ENCODE measurements at regions not wholly inside any gene's neighbourhood (a gene's known extent, or its start where the extent isn't known, plus 50 kb on each side); places are given as distances from the start of the nearest gene placed in this dataset.
"Not testable (repeated sequence)": the region's sequence is repeated elsewhere in the genome, so short reads cannot be mapped to it uniquely, and the experiment has no call there.

- not testable (repeated sequence) for DNase-seq
These were observed 132.0 kb downstream of the FAM72B start for GRCh38 chr1:121052081-121052660.

GRCh38 chr1:121054928-121055327 lies 129.2 kb downstream of the FAM72B start:
- DNase-seq = not testable (repeated sequence)

GRCh38 chr1:121066925-121067324 lies 117.2 kb downstream of the FAM72B start:
- not testable (repeated sequence) for DNase-seq

GRCh38 chr1:121068738-121069499 lies 115.2 kb downstream of the FAM72B start:
- not testable (repeated sequence) for DNase-seq

- not testable (repeated sequence) for DNase-seq
These were observed 110.3 kb downstream of the FAM72B start for GRCh38 chr1:121073852-121074251.

- DNase-seq = not testable (repeated sequence)
These were observed 108.8 kb downstream of the FAM72B start for GRCh38 chr1:121075254-121075805.

GRCh38 chr1:121076674-121077073 lies 107.5 kb downstream of the FAM72B start:
- DNase-seq = not testable (repeated sequence)

GRCh38 chr1:121079655-121080054 lies 104.5 kb downstream of the FAM72B start:
- not testable (repeated sequence) for DNase-seq

- not testable (repeated sequence) for DNase-seq
These were observed 103.8 kb downstream of the FAM72B start for GRCh38 chr1:121080197-121080903.

- not testable (repeated sequence) for DNase-seq
These were observed 103.3 kb downstream of the FAM72B start for GRCh38 chr1:121080904-121081264.

- DNase-seq = not testable (repeated sequence)
These were observed 102.4 kb downstream of the FAM72B start for GRCh38 chr1:121081625-121082199.

- DNase-seq = not testable (repeated sequence)
These were observed 101.1 kb downstream of the FAM72B start for GRCh38 chr1:121082995-121083394.

GRCh38 chr1:121086249-121086648 lies 97.9 kb downstream of the FAM72B start:
- not testable (repeated sequence) for DNase-seq

GRCh38 chr1:121087221-121087620 lies 96.9 kb downstream of the FAM72B start:
- DNase-seq = not testable (repeated sequence)

- not testable (repeated sequence) for DNase-seq
These were observed 95.6 kb downstream of the FAM72B start for GRCh38 chr1:121088568-121088967.

- DNase-seq = not testable (repeated sequence)
These were observed 91.7 kb downstream of the FAM72B start for GRCh38 chr1:121092329-121092968.

GRCh38 chr1:121095014-121095413 lies 89.1 kb downstream of the FAM72B start:
- DNase-seq = not testable (repeated sequence)

GRCh38 chr1:121097127-121097866 lies 86.8 kb downstream of the FAM72B start:
- DNase-seq = peak; percentile 41

- DNase-seq = not testable (repeated sequence)
These were observed 86.3 kb downstream of the FAM72B start for GRCh38 chr1:121097867-121098215.

GRCh38 chr1:121109025-121109424 lies 75.1 kb downstream of the FAM72B start:
- DNase-seq = not testable (repeated sequence)

GRCh38 chr1:121116522-121117297 lies 67.4 kb downstream of the FAM72B start:
- DNase-seq = not testable (repeated sequence)

Measured in NCI-H510A (cell line).